NOMO-1 treated with dmso at 0.1 percent for 144 hours (cell line): ENCODE measurements at regions not wholly inside any gene's neighbourhood (a gene's known extent, or its start where the extent isn't known, plus 50 kb on each side); places are given as distances from the start of the nearest gene placed in this dataset.

Experiments
- DNase-seq: peaks from one replicate; lab custom pipeline; 2025; ENCODE audit not compliant: unreplicated experiment; lab: John Stamatoyannopoulos, UW

GRCh38 chr3:137201066-137201465 lies 243.3 kb downstream of the IL20RB start:
- no peak for DNase-seq

- no peak for DNase-seq
These were observed 245.2 kb downstream of the IL20RB start for GRCh38 chr3:137202941-137203340.

GRCh38 chr3:137204409-137204808 lies 246.6 kb downstream of the IL20RB start:
- no peak for DNase-seq

- DNase-seq: no peak
These were observed 247.7 kb downstream of the IL20RB start for GRCh38 chr3:137205394-137206045.

DNA sequence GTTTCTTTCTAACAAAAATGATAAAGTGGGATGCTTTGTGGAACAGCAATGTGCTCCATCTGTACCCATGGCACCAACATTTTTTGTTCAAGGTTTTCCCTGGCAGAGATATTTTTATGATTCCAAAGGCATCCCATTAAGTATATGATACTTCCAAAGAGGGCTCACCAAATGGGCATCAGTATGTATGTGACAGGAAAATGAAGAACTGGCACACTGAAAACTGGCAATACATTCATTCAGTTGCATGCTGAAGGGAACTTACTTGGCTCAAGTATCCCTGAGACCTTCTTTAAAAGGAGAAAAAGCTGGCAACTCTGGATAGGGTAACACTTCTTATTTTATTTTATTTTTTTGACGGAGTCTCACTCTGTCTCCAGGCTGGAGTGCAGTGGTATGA lies 249.8 kb downstream of the IL20RB start:
- no peak for DNase-seq

DNA sequence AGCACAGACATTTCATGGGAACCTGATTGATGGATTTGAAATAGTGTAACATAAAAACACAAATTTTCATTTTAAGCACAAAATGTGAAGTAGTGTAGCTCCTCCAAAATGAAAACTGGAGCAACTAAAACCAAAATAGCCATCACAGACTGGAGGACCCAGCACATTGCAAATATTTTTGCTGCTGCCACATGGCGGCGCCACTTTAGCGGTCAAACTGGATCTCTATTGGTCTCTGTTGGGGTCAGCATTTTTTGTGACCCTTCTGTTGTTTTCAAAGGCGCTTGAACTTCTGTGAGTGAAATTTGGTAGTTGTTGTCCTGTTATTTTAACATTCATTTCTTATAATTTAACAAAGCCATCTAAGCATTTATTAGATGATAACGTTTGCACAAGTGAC lies 259.9 kb downstream of the IL20RB start:
- no peak for DNase-seq

DNA sequence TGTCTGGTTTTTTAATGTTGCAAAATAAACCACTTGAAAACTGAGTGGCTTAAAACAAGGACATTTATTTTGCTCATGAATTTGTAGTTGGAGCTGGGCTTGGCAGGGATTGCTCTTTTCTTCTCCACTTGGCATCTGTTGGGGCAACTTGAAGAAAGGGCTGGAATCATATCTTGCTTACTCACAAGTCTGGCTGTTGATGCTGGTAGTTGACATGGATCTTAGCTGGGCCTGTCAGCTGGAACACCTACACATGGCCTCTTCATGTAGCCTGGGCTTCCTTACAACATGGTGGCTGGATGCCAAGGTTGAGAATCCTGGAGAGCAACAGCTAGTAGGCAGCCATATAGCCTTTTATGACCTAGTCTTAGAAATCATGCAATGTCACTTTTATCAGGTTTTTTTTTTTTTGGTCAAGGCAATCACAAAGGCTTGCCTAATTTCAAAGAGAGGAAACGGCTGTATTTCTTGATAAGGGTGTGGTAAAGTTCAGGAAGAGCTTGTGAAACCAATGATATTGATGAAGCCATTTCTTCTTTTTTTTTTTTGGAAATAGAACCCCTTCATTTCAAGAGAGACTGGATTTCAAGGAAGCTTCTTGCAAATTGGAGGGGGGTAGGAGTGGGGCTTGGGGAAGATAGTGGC lies 262.1 kb downstream of the IL20RB start:
- no peak for DNase-seq

- DNase-seq: no peak
These were observed 265.0 kb downstream of the IL20RB start for GRCh38 chr3:137222736-137223225.

GRCh38 chr3:137224464-137224863 lies 266.7 kb downstream of the IL20RB start:
- no peak for DNase-seq

- DNase-seq: no peak
These were observed 285.1 kb downstream of the IL20RB start for GRCh38 chr3:137242836-137243400.

DNA sequence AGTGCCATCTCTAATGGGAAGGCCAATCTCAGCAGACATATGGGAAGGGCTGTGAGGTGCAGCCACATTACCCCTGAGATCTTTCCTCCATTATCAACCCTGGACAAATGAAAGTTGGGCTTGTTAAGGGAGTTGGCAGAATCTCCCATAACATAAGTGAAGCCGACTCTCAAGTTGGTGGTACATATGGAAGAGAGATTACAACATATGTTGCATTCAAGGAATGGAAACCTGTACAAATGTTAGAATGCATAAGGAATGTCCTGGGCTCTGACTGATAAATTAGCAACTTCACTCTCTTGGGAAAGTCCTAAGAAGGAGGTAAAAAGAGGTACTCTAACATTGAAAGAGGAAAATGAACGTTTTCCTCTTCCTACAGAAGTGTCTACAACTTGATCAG lies 288.7 kb downstream of the IL20RB start:
- DNase-seq: no peak

- DNase-seq: no peak
These were observed 291.6 kb downstream of the IL20RB start for GRCh38 chr3:137249311-137249940.

DNA sequence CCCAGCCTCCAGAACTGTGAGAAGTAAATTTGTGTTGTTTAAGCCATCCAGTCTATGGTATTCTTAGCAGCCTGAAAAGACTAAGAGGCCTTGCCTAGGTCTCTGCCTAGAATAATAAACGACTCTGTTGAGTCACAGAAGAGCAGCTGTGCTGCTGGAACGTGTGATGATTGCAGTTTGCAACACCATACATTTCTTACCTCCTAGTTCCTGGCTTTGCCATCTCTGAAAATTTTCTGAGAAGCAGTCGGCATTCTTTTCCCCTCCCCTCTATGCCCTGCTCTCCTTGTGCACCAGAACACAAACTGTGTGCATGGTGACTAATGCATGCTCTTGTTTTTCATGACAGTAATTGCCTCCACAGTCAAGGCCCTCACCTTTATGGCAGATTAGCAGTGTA lies 301.3 kb downstream of the IL20RB start:
- DNase-seq: no peak

DNA sequence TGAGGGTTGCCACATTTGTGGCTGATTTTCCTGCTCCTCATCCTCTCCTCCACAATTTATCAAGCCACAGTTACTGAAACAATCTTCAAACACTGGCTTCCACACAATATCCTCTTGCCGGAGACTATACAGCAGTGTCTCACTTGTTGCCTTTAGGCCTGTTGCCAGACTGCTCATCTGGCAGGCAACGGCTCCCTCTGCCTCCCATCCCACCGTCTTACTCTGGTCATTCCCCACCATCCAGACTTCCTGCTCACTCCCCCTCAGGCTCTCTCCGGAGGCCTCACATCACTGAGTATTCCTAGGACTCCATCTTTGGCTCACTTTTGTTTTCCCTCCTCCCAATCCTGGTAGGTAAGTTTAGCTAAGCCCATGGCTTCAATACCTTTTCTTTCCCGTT lies 301.9 kb downstream of the IL20RB start:
- no peak for DNase-seq

GRCh38 chr3:137264071-137264820 lies 306.5 kb downstream of the IL20RB start:
- DNase-seq: no peak

- no peak for DNase-seq
These were observed 307.1 kb downstream of the IL20RB start for GRCh38 chr3:137264843-137265330.

DNA sequence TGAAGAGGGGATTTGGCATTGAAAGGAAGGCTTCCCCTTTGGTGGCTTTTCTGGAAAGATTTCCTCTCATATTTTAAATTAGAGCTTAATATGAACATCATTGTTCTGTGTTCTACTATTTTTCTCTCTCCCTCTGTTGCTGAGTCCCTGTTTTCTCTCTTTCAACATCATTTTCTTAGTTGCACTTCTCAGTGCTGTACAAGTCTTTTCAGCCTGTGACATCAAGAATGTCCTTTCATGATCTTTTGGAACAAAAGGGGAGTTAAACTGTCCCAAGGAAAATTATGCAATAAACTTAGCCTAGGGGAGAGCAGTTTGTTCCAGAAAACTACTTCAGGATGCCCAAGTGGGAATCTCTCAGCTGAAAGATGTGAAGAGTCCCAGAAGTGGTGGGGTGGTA lies 325.1 kb downstream of the IL20RB start:
- DNase-seq: no peak

DNA sequence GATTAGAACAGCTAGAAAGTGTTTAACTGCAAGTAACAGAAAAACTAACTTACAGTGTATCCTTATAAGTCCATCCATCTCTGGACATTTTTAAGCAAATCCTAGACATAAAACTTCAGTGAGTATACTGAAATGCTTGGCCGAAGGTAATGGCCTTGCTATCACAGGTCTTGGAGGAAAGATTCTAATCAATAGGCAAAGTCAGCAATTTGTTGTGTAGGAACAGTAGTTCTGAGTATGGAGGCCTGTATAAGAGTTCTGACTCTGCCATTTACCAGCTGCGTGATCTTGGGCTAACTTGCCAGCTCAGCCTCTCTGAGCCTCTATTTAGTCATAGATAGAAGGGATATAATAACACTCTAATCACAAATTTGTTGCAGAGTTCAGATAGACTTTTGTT lies 328.1 kb downstream of the IL20RB start:
- no peak for DNase-seq

DNA sequence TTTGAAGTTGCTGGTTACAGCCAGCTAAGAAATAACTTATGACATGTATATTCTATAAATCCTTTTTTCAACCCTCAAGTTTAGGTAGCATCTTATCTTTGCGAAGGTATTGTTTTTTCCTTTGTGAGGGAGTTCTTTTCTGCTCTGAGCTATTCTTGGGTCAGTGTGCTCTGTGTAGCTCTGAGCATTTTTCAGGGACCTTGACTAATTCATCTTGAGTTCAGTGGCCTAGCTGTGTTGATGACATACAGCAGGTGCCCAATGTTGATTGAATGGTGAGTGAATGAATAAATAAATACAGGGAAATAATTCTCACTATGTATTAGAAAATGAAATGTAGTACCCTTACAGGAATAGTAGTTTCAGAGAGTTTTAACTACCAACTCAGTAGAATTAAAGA lies 335.3 kb downstream of the IL20RB start:
- no peak for DNase-seq

DNA sequence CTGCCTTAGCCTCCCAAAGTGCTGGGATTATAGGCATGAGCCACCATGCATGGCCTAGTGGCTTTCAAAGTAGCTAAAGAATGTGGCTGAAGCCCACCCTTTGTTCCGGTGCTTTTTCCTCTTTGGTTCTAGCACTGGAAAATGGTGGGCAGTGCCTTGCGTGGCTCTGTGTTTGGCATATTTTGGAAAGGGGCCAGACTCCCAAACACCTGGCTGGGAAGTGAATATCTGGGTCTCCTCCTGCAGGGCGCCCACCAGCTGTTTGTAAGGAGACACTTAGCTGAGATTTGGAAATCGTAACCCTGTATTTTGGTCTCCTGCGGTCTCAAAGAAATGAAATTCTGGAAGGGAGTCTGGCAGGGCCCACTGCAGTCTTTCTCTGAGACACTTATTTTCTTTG lies 336.4 kb downstream of the IL20RB start:
- DNase-seq: no peak

DNA sequence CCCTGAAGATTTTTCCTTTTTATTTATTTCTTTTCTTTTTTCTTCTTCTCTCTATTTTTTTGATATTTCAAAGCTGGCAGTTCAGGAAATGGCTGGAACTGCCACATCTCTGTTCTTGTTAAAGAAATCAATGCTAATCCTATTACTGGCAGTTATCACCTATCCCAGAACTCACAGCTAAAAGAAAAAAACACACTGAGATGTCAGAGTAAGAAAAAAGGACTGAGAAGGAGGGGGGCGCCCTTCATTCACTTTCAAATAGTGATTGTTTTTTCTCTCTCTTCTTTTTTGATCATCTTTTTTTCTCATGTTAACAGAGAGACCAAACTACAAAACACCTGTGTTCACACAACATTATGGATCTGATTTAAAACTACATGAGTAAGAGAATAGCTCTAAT lies 337.1 kb downstream of the IL20RB start:
- no peak for DNase-seq
